GM12878 (cell line): ENCODE measurements at regions not wholly inside any gene's neighbourhood (a gene's known extent, or its start where the extent isn't known, plus 50 kb on each side); places are given as distances from the start of the nearest gene placed in this dataset.

Experiments
- ATAC-seq: fragments of 200-7000 bp; cut with Tn5 transposase; 3 replicates; pipeline ENCODE4 v1.9.1; 2020; ENCODE audit warnings: mild to moderate bottlenecking, moderate library complexity
- BruUV-seq: library from RNA; stranded (reverse); fragments of 400-500 nt; replicated peaks from 2 replicates; lab custom pipeline; 2021; lab: Mats Ljungman, UMichigan
- CTCF ChIA-PET: fragments of 300-600 bp; sonication (Branson Sonifier 250); formaldehyde crosslinking; extraction: SDS; loops from one replicate; lab custom pipeline; 2021; ENCODE audit warnings: inconsistent platforms; lab: Yijun Ruan, JAX
- POLR2A ChIA-PET: fragments of 350-600 bp; formaldehyde crosslinking; extraction: SDS; loops from one replicate; lab custom pipeline; 2021; ENCODE audit warnings: inconsistent platforms; lab: Charles Lee
- RAD21 ChIA-PET: fragments of 300-600 bp; sonication (Branson Sonifier 250); formaldehyde crosslinking; loops from one replicate; lab custom pipeline; 2023; ENCODE audit warnings: antibody characterized with exemption; ENCODE audit not compliant: unreplicated experiment; lab: Charles Lee
- SMC1A ChIA-PET: fragments of 300-600 bp; sonication (Branson Sonifier 250); formaldehyde crosslinking; loops from one replicate; lab custom pipeline; 2023; ENCODE audit not compliant: unreplicated experiment, uncharacterized antibody; lab: Charles Lee
- DNase-seq: peaks from one replicate; pipeline ENCODE4 v3.0.0-alpha.2; 2011; ENCODE audit warnings: low read depth, low spot score
- FAIRE-seq: peaks from 3 replicates; lab custom pipeline; 2011; peaks lifted over from hg19 to GRCh38; lab: Jason Lieb, UNC
- H2AFZ ChIP-seq: 2 replicates; pipeline ENCODE4 v1.6.0; 2011; ENCODE audit warnings: low read depth, low read length, control low read depth; ENCODE audit not compliant: control insufficient read depth
- H3K27ac ChIP-seq: 2 replicates; pipeline ENCODE4 v1.5.1; 2011; ENCODE audit warnings: control low read depth; ENCODE audit not compliant: control insufficient read depth, insufficient read depth
- H3K27me3 ChIP-seq, 2 experiments: replicated peaks in 1 of 2; 2 replicates each; pipeline versions ENCODE4 v1.6.0 to v1.6.1; 2011; ENCODE audit warnings: low read length in 1 of 2; ENCODE audit not compliant: control insufficient read depth in 2 of 2, insufficient read depth in 2 of 2
- H3K36me3 ChIP-seq, 2 experiments: 2 replicates each; pipeline ENCODE4 v1.5.1; 2011; ENCODE audit warnings: low read length in 1 of 2; ENCODE audit not compliant: control insufficient read depth in 2 of 2, insufficient read depth in 2 of 2
- H3K4me1 ChIP-seq: 2 replicates; pipeline ENCODE4 v1.6.1; 2011; ENCODE audit warnings: mild to moderate bottlenecking, low read length, moderate library complexity, mixed read lengths; ENCODE audit not compliant: control insufficient read depth, insufficient read depth
- H3K4me2 ChIP-seq: 2 replicates; pipeline ENCODE4 v1.6.0; 2011; ENCODE audit warnings: control low read depth; ENCODE audit not compliant: control insufficient read depth, insufficient read depth
- H3K4me3 ChIP-seq: fragments of 200-600 bp; sonication (generic); 2 replicates; pipeline ENCODE4 v1.5.1; 2016
- H3K79me2 ChIP-seq: 2 replicates; pipeline ENCODE4 v1.6.0; 2011; ENCODE audit warnings: low read length; ENCODE audit not compliant: control insufficient read depth, insufficient read depth
- H3K9ac ChIP-seq: 2 replicates; pipeline ENCODE4 v1.8.0; 2011; ENCODE audit warnings: low read length, control low read depth, mixed read lengths; ENCODE audit not compliant: control insufficient read depth, insufficient read depth
- H3K9me3 ChIP-seq: replicated peaks from 3 replicates; pipeline ENCODE4 v1.5.1; 2011; ENCODE audit warnings: mild to moderate bottlenecking, low read length; ENCODE audit not compliant: control insufficient read depth, insufficient read depth
- H4K20me1 ChIP-seq: 2 replicates; pipeline ENCODE4 v1.6.0; 2011; ENCODE audit not compliant: control insufficient read depth, insufficient read depth
- ATF2 ChIP-seq: IDR thresholded peaks from 2 replicates; pipeline ENCODE4 v1.6.1; 2012; ENCODE audit warnings: low read length, inconsistent platforms
- CEBPB ChIP-seq, 2 experiments: fragments of 150-350 bp in 1 of 2; IDR thresholded peaks; 2 replicates each; pipeline ENCODE4 v1.6.1; 2012 to 2014; ENCODE audit warnings: low read depth in 2 of 2, low read length in 2 of 2, borderline replicate concordance in 1 of 2, inconsistent platforms in 1 of 2
- CHD2 ChIP-seq: IDR thresholded peaks from 2 replicates; pipeline ENCODE4 v1.6.1; 2011; ENCODE audit warnings: low read depth, low read length, improper control_type of control experiment, borderline replicate concordance
- DPF2 ChIP-seq: fragments of 450-650 bp; IDR thresholded peaks from 2 replicates; pipeline ENCODE4 v1.6.1; 2017; ENCODE audit warnings: mild to moderate bottlenecking
- E2F8 ChIP-seq: fragments of 450-650 bp; IDR thresholded peaks from 2 replicates; pipeline ENCODE4 v1.6.1; 2018; ENCODE audit warnings: mild to moderate bottlenecking, low read depth, moderate library complexity; ENCODE audit not compliant: partially characterized antibody
- E4F1 ChIP-seq: fragments of 450-650 bp; IDR thresholded peaks from 2 replicates; pipeline ENCODE4 v1.6.1; 2018; ENCODE audit warnings: borderline replicate concordance, mild to moderate bottlenecking; ENCODE audit not compliant: partially characterized antibody
- FOXK2 ChIP-seq: fragments of 450-650 bp; IDR thresholded peaks from 2 replicates; pipeline ENCODE4 v1.6.1; 2017; ENCODE audit warnings: mild to moderate bottlenecking, moderate library complexity
- GABPA ChIP-seq: IDR thresholded peaks from 2 replicates; pipeline ENCODE4 v1.6.1; 2014; ENCODE audit warnings: antibody characterized with exemption, low read depth, mild to moderate bottlenecking, inconsistent platforms
- MYB ChIP-seq: fragments of 150-350 bp; IDR thresholded peaks from 2 replicates; pipeline ENCODE4 v1.6.1; 2014; ENCODE audit warnings: mild to moderate bottlenecking, low read depth, low read length, borderline replicate concordance
- MYC ChIP-seq: IDR thresholded peaks from 2 replicates; pipeline ENCODE4 v1.6.1; 2011; ENCODE audit warnings: mild to moderate bottlenecking, low read length, moderate library complexity, inconsistent platforms; ENCODE audit not compliant: insufficient read depth, insufficient replicate concordance, insufficient read length, severe bottlenecking
- PKNOX1 ChIP-seq: fragments of 450-650 bp; IDR thresholded peaks from 2 replicates; pipeline ENCODE4 v1.6.1; 2016; ENCODE audit warnings: mild to moderate bottlenecking
- SREBF1 ChIP-seq: IDR thresholded peaks from 2 replicates; pipeline ENCODE4 v1.6.1; 2012; ENCODE audit warnings: mild to moderate bottlenecking, low read length
- SRF ChIP-seq, 2 experiments: IDR thresholded peaks; 2 replicates each; pipeline ENCODE4 v1.6.1; 2011; ENCODE audit warnings: low read depth in 2 of 2, low read length in 2 of 2, mild to moderate bottlenecking in 1 of 2, moderate library complexity in 1 of 2
- SUPT20H ChIP-seq: IDR thresholded peaks from 2 replicates; pipeline ENCODE4 v1.6.1; 2011; ENCODE audit warnings: low read depth, mild to moderate bottlenecking, low read length, moderate library complexity, borderline replicate concordance; ENCODE audit not compliant: control insufficient read depth
- ZBED1 ChIP-seq: IDR thresholded peaks from 2 replicates; pipeline ENCODE4 v1.6.1; 2016; ENCODE audit warnings: borderline replicate concordance
- ZSCAN29 ChIP-seq: fragments of 450-650 bp; IDR thresholded peaks from 2 replicates; pipeline ENCODE4 v1.6.1; 2017; ENCODE audit warnings: mild to moderate bottlenecking, moderate library complexity
- WGBS: methylation state at CpG from one replicate; pipeline ENCODE4 v1.1.6; 2016; ENCODE audit warnings: low lambda C conversion rate; ENCODE audit not compliant: insufficient replicate concordance, insufficient coverage; ENCODE audit errors: missing lambda C conversion rate; 5-methylcytosine and 5-hydroxymethylcytosine counted together
- in situ Hi-C: fragments of 300-500 bp; cut with MboI; formaldehyde crosslinking; loops from 9 replicates; pipeline ENCODE4 v1.14.3; 2018; ENCODE audit warnings: mixed read lengths
- intact Hi-C: fragments of 100-400 bp; cut with micrococcal nuclease; formaldehyde crosslinking; loops from one replicate; pipeline ENCODE4 v1.14.2; 2022; ENCODE audit not compliant: unreplicated experiment

- Histone ChIP-seq H3K4me3 (no peak overlapping the region), H3K36me3 (no peaks in the 10 kb centered on the region), H3K27ac (no peak overlapping the region), H4K20me1 (no peaks in the 10 kb centered on the region), H3K79me2 (no peaks in the 10 kb centered on the region), H3K9me3 (no peaks in the 10 kb centered on the region; the same call in 2 of the 3 replicates), H3K27me3 (peaks cover 2 to 6% of the 10 kb centered on the region in 2 experiments), H3K4me1 (peaks cover 6% of the 10 kb centered on the region), H3K4me2 (no peak overlapping the region), H2AFZ (no peak overlapping the region), H3K9ac (no peak overlapping the region)
- DNase-seq: no peak
- peak; percentile 53 for ATAC-seq
- ChIA-PET POLR2A (no interaction called here), SMC1A (no interaction called here), CTCF (no interaction called here), RAD21 (no interaction called here)
- 0% methylated on average over 1 of the region's 1 CpG for WGBS
- TF ChIP-seq DPF2 (no peak), SUPT20H (no peak), ATF2 (no peak), GABPA (no peak), FOXK2 (no peak), SREBF1 (no peak), E2F8 (no peak), ZBED1 (no peak), MYC (no peak), SRF (IDR thresholded peaks at IDR 0.05; ENCODE audit: low read depth in 2 of 2, low read length in 2 of 2) (no peak), E4F1 (no peak), ZSCAN29 (no peak), CHD2 (no peak), CEBPB (IDR thresholded peaks at IDR 0.05; ENCODE audit: borderline replicate concordance in 1 of 2, low read depth in 2 of 2, low read length in 2 of 2) (no peak), PKNOX1 (no peak), MYB (no peak)
- intact Hi-C loops (no loop called here), in situ Hi-C loops (no loop called here)
- FAIRE-seq: peak; percentile 71
- BruUV-seq: no TSS peak
These were observed 65.7 kb downstream of the ASCL4 start for GRCh38 chr12:107840186-107840585.
